GM21381 (cell line): ENCODE measurements at regions not wholly inside any gene's neighbourhood (a gene's known extent, or its start where the extent isn't known, plus 50 kb on each side); places are given as distances from the start of the nearest gene placed in this dataset.

Source experiments
- ATAC-seq: cut with Tn5 transposase; IDR thresholded peaks from one replicate; pipeline ENCODE4 v1.9.1; 2021; ENCODE audit warnings: mild to moderate bottlenecking, moderate library complexity; ENCODE audit not compliant: unreplicated experiment

DNA sequence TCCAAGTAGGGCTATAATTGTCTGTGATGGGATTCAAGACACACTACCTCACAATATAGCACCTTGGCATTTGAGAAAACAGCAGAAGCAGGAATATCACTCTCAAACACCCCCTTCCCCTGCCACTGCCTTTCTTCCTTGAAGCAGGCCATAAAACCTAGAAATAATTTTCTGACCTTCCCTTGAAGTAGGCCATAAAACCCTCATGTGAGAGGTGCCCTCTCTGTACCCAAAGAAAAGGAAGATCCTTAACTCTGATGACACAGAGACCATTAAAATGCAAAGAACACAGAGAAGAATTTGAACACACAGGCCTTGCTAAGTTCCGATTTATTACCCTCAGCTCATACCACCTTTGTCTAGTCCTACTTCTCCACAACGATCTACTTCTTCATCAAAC, 631.7 kb upstream of the CADM1 start:
- no peak for ATAC-seq

GRCh38 chr11:116134450-116134849, 630.2 kb upstream of the CADM1 start:
- ATAC-seq: no peak

GRCh38 chr11:116132273-116132978, 628.2 kb upstream of the CADM1 start:
- ATAC-seq: no peak

- ATAC-seq: no peak
Observed at GRCh38 chr11:116130122-116130521, 625.9 kb upstream of the CADM1 start.

GRCh38 chr11:116129456-116129855, 625.2 kb upstream of the CADM1 start:
- ATAC-seq: no peak

- no peak for ATAC-seq
Observed at GRCh38 chr11:116126562-116126961, 622.3 kb upstream of the CADM1 start.

DNA sequence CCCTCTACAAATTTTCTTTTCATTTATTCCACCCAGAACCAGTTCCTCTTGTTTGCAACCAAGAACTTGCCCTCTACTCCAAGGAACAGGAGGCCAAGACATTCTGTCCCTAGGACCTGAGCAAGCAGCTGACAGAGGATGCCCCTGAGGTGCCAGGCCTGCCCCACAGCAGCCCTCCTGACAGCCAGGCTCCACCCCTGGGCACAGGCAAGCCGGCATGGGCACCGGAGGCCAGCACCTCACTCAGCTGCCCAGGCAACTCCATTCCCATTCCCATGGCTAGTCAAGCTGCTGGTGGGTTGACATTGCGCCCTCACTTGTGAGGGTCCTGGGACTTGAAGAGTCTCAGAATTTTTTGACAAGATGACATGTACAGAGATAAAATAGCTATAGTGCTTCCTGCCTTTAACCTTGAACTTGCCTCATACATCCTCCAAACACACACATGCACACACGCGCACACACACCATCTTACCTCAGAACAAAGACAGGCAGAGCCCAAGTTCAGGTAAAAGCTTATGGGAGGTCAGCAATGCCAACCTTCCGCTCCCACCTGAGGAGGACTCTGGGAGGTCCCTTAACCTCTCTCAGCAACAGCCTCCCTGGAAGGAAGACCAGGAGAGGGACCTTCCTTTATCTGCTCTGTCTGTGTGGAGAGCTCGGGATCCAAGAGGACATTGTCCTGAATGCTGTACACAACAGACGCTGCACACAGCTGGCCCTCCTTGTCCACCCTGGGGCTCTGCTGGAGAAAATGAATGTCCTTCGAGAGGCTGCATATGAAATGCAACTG, 620.9 kb upstream of the CADM1 start:
- ATAC-seq: no peak

DNA sequence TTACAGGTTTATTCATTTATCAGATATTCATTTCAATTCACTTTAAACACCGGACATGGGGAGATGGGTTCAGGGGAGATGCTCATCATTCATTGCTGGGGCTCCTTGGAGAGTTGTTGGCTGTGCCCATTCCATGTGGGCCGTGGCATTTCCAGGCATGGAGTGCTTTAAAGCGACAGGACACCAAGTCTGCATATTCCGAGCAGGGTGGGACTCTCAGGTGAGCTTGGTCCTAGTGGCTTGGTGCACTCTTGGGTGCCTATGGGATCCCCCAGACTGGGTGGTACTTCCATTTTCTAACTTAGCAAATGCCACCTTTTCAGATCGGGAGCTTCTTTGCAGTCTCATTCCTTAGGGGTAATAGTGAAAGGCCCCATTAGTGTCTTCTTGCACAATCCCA, 619.5 kb upstream of the CADM1 start:
- no peak for ATAC-seq

GRCh38 chr11:116122697-116123472, 618.7 kb upstream of the CADM1 start:
- no peak for ATAC-seq

- ATAC-seq: no peak
Observed at GRCh38 chr11:116119158-116119557, 614.9 kb upstream of the CADM1 start.

GRCh38 chr11:116118138-116118470, 613.9 kb upstream of the CADM1 start:
- no peak for ATAC-seq

DNA sequence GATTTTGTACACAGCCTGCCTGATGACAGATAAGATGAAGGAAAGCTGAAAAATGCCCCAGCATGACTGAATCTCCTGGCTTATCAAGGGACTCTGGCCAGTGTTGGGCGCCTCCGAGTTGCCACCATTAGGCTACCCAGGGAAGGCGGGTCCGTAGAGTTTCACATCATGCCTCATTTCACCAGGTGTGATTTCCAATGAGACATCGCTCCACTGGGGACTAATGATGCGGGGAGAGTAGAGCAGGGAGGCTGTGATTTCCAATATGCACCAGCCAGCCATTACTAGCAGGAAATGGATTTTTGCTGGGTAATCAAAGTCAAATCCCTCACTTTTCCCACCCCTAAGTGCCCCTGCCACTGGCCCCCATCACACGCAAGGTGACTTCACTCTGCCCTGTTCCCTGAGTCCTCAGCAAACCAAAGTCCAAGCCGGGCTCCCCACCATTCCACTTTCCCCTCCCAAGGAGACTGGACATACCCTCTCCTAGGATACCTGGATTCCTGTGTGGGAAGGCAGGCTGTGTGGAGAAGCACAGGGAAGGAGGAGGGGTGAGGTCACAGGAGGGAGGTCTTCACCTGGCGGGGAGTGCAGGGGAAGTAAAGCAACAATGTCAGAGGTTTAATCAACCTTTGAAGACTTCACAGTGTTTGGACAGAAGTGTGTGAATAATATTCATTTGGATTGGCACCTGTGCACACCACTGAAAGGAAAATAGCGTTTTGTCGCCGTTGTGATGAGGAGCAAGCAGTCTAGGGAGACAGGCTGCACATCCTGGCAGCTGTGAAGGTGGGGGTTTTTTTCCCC, 613.3 kb upstream of the CADM1 start:
- ATAC-seq: no peak

GRCh38 chr11:116115801-116116200, 611.6 kb upstream of the CADM1 start:
- ATAC-seq: no peak

DNA sequence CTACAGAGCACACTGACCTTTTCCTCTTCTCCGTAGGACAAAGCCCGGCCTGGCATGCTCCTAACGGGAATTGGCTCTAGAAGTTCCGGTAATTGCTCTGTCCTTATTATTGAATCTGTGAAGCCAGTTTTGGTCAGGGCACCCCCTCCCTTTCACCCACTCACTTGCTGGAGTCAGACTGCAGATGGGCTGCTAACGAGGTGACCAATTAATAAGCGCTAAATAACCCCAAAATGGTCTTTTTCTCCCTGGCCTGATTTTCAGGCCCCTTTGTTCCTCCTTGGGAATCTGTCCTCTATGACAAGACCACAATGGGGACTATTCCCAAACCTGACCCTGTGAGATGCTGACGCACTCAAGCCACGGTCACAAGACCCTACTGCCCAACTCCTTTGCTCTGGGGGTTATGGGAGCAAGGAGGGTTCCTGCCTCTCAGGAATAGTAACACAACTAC, 610.0 kb upstream of the CADM1 start:
- no peak for ATAC-seq

GRCh38 chr11:116112087-116112935, 608.1 kb upstream of the CADM1 start:
- no peak for ATAC-seq

DNA sequence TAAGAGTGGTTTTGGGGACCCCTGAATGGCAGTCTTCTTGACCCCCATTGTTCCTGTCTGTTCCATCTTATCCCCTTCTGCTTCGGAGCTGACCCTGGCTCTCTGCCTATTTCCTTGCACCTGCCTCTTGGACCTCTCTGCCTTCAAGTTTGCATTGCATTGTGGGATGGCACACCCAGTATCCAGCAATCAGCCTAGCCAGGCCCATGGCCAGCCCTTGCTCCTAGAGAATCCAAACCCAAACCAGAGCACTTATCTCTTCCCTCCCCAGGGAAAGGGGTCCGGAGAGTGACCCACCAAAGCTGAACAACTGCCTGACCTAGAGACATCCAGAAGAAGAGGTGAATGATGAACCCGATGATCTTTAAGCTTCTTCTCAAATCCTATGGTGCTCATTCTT, 607.3 kb upstream of the CADM1 start:
- no peak for ATAC-seq

- ATAC-seq: no peak
Observed at GRCh38 chr11:116110802-116111201, 606.6 kb upstream of the CADM1 start.

- ATAC-seq: no peak
Observed at GRCh38 chr11:116110356-116110755, 606.1 kb upstream of the CADM1 start.

DNA sequence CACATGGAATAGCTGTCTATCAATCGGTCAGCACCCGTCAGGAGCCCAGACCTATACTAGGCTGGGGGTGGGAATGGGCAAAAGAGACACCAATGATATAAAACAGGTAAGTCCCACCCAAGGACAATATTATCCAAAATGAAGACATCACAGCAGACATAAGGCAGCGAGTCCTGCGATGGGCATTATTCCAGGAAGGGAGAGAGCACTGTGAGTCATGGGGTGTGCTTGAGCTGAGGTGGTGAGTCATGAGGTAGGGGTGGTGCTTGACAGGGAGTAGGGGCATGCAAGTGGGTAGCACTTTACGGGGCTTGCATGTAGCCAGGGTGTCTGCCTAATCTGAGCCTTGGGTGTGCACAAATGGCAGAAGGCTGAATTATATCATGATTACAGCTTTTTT, 605.0 kb upstream of the CADM1 start:
- ATAC-seq: no peak

DNA sequence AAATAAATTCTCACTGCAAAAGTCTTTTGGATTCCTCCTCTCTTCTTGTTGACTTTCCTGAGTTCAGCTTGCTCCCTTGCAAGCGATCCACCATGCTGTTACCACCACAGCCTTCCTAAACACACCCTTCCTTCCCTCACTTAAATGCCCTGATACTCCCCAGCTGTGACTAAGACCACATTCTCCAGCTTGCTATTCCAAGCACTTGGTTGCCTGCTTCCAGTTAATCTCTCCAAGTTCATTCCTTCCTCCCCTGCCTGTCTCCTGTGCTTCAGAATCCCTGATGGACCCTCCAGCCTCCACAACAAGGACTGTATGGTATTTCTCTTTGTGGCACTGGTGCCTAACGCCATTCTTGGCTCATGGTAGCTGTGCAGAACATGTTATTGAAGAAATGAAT, 603.9 kb upstream of the CADM1 start:
- no peak for ATAC-seq
